GM21447 (cell line): ENCODE measurements at regions not wholly inside any gene's neighbourhood (a gene's known extent, or its start where the extent isn't known, plus 50 kb on each side); places are given as distances from the start of the nearest gene placed in this dataset.

ENCODE experiments used
- ATAC-seq: cut with Tn5 transposase; IDR thresholded peaks from one replicate; pipeline ENCODE4 v1.9.1; 2021; ENCODE audit not compliant: unreplicated experiment

DNA sequence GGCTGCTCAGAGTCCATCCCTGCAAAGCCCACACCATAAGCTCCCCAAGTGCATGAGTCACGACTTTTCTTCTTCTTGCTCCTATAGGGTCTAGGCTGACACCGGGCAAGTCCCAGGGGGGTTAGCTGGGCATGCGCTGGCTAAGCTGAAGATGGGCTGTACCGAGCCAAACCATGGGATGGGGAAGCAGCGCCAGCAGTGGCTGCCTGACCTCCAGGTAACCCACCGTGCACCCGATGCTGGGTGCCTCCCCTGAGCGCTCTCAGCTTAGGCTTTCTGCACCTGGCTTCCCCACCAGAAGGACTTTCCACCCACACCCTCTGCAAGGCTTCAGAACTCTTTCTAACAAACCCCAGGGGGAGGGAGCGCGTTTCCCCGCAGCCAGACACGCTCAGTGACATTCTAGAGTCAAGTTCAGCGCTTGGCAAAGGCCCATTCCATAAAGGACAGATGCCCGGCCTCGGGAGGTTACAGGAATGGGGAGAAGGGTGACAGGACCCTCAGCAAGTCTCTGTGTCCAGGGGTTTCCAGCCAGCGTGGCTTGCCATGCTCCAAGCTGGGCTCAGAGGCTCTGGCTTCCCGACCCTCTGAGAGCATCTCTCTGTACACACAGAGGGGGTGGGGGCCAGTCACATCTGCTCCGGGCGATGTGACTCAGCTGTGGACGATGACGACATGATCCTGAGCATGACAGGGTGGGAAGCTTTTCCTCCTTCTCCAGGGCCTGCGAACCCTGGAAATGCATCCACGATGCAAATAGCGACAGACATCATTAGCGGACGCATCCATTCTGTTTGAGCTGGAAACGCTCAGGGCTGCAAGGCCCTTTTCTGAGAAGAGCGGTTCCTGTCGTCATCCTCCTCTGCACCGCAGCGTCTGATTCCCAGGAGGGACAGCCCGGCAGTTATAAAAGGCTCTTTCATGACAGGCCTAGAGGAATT, 107.8 kb downstream of the SIK1 start:
- no peak for ATAC-seq

GRCh38 chr21:43318368-43318767, 108.6 kb downstream of the SIK1 start:
- no peak for ATAC-seq

DNA sequence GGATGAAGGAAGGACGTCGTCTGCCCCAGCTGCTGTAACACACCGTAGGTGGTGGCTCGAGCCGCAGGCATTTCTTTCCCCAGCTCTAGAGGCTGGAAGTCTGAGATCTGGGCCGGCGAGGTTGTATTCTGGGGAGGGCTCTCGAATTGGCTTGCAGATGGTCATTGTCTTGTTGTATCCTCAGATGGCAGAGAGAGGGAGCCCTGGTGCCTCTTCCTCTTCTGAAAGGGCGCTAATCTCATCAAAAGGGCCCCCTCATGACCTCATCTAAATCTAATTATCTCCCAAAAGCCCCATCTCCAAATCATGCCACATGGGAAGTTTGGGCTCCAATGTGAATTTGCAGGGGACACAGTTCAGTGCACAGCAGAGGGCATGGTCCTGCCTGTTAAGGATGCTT, 109.0 kb downstream of the SIK1 start:
- no peak for ATAC-seq

- no peak for ATAC-seq
Observed at GRCh38 chr21:43317254-43317748, 109.6 kb downstream of the SIK1 start.

GRCh38 chr21:43316156-43316845, 110.6 kb downstream of the SIK1 start:
- ATAC-seq, result no peak

DNA sequence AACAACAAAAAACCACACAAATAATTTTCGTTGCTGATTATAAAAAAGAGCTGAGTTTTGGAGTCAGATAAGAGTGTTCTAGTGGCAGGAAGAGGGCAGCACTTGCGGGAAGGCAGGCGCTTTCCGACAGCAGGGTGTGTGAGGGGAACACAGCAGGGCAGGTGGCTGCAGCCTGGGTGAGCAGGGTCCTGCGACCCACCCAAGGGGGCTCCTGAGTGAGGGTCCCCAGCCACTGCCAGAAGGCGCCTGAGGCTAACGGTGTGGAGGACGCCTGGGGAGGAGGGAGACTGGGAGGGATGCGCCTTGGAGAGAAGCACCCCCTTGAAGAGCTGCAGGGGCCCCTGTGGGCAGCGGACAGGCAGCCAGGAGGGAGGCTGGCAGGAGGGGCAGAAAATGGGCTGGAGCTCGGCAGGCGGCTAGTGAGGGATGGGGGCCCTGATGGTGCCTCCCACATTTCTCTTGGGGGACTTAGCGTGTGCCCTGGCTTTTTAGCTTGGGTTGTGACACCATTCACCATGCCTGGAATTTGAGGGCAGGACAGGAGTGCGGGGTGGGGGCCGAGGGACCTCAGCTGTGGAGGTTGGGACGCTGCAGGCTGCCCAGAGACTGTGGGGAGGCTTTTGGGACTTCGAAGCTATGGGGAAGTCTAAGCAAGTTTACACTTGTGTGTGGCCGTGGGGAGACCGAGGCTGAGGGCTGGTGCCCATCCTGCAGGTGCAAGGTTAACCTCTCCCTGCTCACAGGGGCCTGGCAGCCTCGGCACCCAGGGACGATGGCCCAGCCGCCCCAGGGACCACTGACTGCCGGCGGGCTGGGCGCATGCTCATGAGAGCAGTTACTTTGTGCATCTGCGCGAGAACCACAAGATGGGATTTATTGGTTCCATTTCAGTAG, 111.4 kb downstream of the SIK1 start:
- ATAC-seq, result no peak

- no peak for ATAC-seq
Observed at GRCh38 chr21:43313939-43314405, 113.0 kb downstream of the SIK1 start.

GRCh38 chr21:43313221-43313938, 113.6 kb downstream of the SIK1 start:
- no peak for ATAC-seq

- peak; percentile 74 for ATAC-seq
Observed at GRCh38 chr21:43312751-43313169, 114.2 kb downstream of the SIK1 start.

DNA sequence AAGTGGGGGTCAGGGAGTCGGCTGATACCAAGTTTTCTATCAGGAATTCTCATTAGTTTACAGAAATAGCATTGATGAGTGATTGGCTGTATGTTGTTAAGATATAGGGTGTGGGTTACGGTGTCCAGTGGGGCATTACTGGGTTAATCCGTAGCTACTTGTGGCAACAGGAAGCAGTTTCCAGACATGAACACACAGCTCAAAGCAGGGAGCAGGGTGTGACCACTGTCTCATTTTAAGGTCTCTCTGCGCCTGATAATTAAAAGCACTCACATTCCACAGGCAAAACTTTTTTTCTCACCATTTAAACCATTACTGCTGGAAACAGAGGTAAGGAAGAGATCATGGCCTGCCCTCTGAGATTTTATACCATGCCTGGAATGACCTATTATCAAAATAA, 114.9 kb downstream of the SIK1 start:
- ATAC-seq, result no peak

DNA sequence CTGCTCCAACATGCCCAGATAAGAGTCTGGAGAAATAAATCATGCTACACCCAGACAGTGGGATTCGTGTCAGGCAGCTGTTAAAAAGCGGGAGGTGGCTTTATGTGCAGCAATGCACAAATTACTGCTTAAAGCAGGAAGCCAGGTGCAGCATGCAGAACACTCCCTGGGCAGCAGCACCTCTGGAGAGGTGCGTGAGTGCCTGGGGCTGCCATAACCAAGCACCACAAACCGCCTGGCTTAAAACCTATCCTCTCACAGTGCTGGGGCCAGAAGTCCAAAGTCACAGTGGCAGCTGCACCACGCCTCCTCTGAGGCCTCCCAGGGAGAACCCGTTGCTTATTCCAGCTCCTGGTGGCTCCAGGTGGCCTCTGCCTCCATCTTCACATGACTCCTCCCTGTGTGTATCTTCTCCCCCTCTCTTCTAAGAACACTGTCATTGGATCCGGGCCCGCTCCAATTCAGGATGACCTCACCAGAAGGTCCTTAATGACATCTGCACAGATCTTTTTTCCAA, 115.6 kb downstream of the SIK1 start:
- no peak for ATAC-seq

- no peak for ATAC-seq
Observed at GRCh38 chr21:43308815-43309283, 118.1 kb downstream of the SIK1 start.

GRCh38 chr21:43308101-43308814, 118.7 kb downstream of the SIK1 start:
- no peak for ATAC-seq

- no peak for ATAC-seq
Observed at GRCh38 chr21:43307677-43308070, 119.3 kb downstream of the SIK1 start.

DNA sequence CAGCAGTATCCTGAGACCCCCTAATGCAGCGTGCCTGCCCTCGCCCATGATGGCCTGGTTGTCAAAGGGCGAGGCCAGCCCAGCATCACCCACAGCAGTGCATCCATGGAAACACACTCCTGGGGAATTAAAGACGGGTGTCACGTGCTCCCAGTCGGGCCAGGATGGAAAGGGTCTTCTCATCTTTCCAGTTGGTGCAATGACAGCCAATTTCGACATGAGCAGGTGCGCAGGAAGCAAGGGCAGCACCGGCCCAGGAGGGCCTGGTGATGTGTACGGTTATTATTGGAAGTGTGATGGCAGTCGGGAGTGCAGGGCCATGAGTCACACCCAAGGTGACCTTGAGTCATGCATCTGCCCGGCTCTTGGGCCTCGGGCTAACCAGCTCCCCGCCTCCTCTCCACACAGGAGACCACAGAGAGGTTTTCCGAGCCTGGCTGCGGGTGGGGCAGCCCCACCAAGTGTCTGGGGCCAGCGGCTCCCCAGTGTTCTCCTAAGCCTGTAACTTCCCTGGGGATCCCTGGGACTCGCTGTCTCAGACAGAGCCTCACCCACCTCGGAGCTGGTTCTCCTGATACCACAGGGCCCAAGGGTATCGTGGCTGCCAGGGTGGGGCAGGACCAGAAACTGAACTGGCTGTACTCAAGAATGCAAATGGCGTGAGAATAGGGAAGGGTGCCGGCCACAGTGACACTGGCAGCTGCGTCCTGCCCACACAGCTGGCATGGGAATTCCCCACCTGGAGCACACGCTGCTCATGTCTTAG, 119.8 kb downstream of the SIK1 start:
- peak; percentile 69 for ATAC-seq

DNA sequence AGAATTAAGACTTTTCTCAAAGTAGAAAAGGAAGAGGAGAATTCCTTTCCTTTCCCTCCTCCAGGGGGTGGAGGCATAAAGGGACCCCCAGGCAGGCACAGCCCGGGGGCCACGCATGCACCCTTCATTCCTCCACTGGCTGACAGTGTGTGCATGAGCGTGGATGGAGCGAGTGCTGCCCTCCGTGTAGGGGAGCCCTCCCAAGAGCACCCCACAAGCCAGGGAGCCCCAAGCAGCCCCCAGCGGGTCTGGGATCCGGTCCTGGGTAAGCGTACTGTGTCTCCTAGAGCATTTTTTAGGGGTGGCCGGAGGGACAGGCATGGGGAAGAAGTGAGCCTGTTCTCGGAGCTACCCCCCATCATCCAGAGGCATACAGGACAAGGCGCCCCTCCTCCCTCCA, 120.5 kb downstream of the SIK1 start:
- ATAC-seq, result no peak

DNA sequence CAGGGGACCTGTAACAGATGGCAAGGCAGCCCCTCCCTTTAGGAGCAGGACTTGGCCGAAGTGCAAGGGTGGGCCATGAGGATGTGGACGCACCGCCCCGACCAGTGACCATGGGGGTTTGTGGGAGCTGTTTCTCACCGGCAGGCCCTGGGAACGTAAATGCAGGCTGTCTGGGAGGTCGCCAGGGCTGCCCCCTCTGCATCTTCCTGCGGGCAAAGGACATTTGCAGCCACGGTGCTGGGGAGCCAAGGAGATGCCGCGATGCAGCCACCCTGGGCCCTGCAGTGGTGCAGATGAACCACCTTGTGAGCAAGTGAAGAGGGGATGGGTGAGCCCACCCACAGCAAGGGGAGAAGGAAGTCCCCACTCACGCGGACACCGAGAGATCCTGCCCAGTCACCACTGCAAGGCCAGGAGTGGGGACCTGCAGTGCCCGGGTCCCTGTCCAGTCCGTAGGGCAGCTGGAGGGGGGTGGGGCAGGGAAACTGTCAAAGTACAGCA, 121.1 kb downstream of the SIK1 start:
- ATAC-seq, result no peak

DNA sequence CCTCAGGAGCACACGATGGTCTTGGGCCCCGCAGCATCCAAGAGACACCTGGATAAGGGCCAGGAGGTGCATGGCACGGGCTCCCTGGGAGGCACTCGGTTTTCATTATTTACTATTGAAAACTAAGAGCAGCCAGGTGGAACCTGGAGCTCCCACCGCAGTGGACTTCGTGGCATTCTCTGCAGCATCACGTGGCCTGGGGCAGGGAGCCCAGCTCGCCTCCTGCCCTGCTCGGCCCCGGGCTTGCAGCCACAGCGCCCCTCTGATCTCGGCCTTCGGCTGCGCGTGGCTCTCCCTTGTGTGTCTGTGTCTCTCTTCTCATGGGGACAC, 121.6 kb downstream of the SIK1 start:
- no peak for ATAC-seq
